HTR-8/SVneo (cell line): ENCODE measurements at regions not wholly inside any gene's neighbourhood (a gene's known extent, or its start where the extent isn't known, plus 50 kb on each side); places are given as distances from the start of the nearest gene placed in this dataset.

Experiments used
- DNase-seq: peaks from one replicate; pipeline ENCODE4 v3.0.0; 2011; ENCODE audit warnings: low spot score, mixed read lengths; ENCODE audit not compliant: insufficient read length
- FAIRE-seq: peaks from 2 replicates; lab custom pipeline; 2011; peaks lifted over from hg19 to GRCh38; lab: Jason Lieb, UNC

DNA sequence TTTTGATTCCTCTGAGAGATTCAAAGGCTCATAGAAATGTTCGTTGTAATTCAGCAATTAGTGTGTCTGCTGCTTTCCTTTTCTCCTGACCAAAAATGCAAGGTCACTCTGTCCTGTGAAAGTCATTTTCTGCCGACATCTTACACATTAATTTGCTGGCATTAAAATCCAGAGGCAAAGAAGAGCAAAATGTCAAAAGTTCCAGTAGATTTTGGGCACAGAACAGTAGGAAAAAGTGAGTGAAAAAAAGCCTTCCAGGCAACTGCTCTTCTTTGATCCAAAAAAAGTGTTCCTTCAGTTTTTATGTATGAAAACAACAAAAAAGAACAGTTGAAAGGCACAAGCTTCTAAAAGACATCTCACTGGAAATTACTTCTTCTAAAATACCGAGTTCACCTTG, 413.8 kb downstream of the FOXO1 start:
- no peak for FAIRE-seq
- DNase-seq = no peak

GRCh38 chr13:40254394-40254793, 412.0 kb downstream of the FOXO1 start:
- FAIRE-seq (no peak), DNase-seq (no peak)

- no peak for FAIRE-seq
- no peak for DNase-seq
Measured at GRCh38 chr13:40255551-40255950, 410.9 kb downstream of the FOXO1 start.

- FAIRE-seq = no peak
- no peak for DNase-seq
Measured at GRCh38 chr13:40259899-40260298, 406.5 kb downstream of the FOXO1 start.

DNA sequence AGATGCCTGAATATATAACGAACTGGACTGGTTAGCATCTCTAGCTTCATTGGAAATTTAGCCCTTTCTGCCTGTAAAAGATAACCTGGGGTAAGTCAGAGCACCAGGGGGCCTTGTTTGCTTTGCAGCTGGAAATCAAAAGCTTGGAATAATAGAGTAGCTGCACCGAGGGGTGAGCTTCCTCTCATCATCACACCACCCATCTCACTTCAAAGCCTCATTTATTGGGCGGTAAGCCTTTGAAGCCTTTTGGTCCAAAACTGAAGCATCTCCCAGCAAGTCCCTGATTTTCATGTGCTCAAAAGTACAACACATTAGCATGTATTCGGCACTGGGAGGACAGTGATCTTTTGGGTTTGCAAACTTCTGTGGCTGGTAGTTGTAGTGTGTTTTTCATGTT, 405.1 kb downstream of the FOXO1 start:
- no peak for FAIRE-seq
- DNase-seq = no peak

DNA sequence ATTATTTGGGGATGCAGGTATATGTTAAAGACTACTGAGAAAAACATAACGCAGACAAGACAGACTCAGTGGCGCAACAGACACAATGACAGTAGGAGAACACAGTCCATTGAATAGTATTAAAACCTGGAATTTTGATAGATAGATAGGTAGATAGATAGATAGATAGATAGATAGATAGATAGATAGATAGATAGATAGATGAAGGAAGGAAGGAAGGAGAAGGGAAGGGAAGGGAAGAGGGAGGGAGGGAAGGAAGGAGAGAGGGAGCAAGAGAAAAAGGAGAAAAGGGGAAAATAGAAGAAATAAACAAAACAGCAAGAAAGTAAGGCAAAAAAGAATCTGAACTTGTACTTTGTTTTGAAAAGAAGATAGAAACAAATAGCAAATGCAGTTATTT, 404.5 kb downstream of the FOXO1 start:
- DNase-seq = no peak
- FAIRE-seq = no peak

DNA sequence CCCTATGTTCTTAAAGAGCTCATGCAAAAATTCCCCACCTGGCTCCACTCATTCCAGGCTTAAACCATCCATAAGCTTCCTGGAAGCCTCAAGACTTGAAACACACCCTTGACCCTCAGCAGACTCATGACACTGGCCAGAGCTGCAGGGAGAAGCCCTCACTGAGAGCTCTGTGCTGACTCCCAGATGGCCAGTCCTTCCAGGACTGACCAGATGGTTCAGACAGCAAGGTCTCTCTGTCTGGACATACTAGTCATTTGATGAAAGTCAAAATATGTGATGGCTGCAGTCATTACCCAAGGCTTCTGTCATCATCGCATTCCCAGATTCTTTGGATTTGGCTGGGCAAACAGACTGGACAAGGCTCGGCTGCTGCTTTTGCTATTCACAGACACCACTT, 397.4 kb downstream of the FOXO1 start:
- DNase-seq (no peak), FAIRE-seq (no peak)

GRCh38 chr13:40270726-40271125, 395.7 kb downstream of the FOXO1 start:
- DNase-seq (no peak), FAIRE-seq (no peak)

- FAIRE-seq (no peak), DNase-seq (no peak)
Measured at GRCh38 chr13:40271271-40271885, 395.1 kb downstream of the FOXO1 start.

DNA sequence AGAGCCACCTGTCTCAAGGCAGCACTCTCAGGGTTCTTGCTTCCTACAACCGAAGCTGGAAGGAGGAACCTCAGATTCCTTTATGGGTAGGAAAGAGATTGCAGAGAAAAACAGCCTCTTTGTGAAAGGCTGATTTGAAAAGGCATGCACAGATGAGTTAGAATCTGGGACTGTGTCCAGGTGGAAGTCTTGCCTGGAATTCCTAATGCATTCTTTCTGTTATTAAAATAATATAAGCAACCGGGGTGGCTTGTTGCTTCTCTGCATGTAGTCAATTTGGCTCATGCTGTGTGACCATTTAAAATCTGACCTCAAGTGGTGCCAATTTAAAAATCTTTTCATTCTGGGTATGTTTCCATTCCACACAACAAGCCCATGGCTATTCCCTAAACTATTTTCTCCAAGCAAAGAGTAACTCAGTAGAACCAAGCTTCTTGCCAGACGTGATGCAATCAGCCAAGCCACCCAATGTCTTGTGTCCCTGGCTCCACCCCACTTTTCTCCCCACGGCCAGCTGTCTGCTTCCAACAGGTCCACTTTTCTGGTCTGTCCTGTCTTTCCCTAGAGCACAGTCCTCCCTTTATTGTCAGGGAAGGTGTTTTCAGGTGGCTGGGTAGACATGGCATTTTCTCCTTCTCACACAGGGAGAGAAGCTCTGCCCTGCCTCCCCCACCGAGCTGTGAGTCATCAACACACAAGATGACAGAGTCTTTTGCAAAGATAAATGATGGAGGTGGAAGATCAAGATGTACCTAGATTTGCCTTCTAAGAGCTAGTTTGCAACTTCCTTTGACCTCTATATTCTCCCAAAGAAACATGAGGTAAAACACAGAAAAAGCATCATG, 394.3 kb downstream of the FOXO1 start:
- DNase-seq (peak; percentile 12), FAIRE-seq (no peak)

DNA sequence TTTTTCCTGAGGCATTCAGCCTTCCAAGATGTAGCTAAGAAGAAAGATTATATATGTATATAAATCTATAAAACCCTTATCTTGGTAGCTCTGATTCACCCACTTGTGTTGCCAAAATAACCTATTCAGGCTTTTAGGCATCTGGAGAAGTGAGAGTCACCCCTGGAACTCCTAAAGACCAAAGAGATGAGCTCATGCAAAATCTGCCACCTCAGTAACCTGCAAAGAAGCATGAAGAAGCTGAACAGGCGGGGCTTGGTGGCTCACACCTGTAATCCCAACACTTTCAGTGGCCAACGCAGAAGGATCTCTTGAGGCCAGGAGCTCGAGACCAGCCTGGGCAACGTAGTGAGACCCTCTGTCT, 393.7 kb downstream of the FOXO1 start:
- FAIRE-seq (no peak), DNase-seq (no peak)

- FAIRE-seq (no peak), DNase-seq (no peak)
Measured at GRCh38 chr13:40273253-40274025, 393.0 kb downstream of the FOXO1 start.

GRCh38 chr13:40274103-40274502, 392.3 kb downstream of the FOXO1 start:
- DNase-seq (no peak), FAIRE-seq (no peak)

- no peak for FAIRE-seq
- DNase-seq = no peak
Measured at GRCh38 chr13:40275155-40275554, 391.3 kb downstream of the FOXO1 start.

- FAIRE-seq (no peak), DNase-seq (peak; percentile 14)
Measured at GRCh38 chr13:40275636-40276035, 390.8 kb downstream of the FOXO1 start.

DNA sequence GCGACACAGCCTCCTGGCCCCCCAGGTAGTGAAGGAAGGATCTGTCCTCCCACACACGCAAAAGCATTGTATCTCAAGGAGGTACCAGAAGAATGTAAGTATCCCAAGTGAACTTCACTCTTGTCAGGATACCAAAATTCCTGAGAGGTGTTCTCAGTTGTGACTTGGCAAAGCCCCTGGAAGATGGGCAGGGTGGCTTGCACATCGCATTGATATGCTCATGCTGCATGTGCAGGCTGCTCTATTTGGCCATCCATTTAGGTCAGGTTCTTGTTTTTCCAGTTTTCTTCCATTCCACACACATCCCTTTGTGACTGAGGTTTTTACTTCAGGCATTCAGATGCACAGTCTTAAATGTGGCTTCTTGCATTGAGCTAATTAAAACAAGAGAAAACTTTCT, 382.8 kb downstream of the FOXO1 start:
- FAIRE-seq (no peak), DNase-seq (no peak)

DNA sequence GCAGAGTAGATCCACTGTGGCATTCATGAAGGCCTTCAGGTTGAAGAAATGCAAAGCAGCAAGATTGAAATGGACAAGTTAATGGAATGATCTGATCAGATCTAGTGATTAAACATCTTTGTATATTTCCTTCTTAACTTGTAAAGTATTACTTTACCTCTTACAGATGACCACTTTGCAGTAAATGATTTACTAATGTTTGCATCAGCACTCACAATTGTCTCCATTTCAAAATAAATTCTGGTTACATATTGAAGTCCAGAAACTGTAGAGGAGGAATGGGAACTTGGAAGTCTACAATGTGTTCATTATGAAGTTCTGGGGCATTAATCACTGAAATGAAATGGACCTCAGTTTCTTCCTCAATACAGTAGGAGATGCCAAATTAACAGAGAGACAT, 380.8 kb downstream of the FOXO1 start:
- no peak for DNase-seq

GRCh38 chr13:40287428-40287827, 379.0 kb downstream of the FOXO1 start:
- no peak for FAIRE-seq
- DNase-seq = no peak

More for the DNA sequence above, 380.8 kb downstream of the FOXO1 start:
- FAIRE-seq = no peak

DNA sequence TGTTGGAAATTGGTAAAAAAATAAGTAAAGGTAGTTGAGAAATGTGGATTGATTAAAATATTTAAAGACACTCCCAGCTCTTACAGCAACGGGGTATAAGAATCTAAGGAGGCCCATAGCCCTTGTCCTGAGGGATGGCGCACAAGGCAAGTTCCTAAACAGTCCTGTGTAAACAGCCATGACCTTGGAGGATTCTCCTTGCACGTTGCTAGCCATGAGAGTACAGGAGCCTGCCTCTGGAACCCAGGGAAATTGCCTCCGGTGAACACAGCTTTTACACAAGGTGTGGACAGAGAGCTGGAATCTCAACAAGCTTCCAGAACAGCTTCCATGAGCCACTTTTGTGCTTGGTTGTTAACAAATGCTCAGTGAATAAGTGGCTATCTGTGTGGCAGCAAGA, 378.2 kb downstream of the FOXO1 start:
- FAIRE-seq (no peak), DNase-seq (no peak)

- DNase-seq (no peak), FAIRE-seq (no peak)
Measured at GRCh38 chr13:40290758-40291157, 375.7 kb downstream of the FOXO1 start.

DNA sequence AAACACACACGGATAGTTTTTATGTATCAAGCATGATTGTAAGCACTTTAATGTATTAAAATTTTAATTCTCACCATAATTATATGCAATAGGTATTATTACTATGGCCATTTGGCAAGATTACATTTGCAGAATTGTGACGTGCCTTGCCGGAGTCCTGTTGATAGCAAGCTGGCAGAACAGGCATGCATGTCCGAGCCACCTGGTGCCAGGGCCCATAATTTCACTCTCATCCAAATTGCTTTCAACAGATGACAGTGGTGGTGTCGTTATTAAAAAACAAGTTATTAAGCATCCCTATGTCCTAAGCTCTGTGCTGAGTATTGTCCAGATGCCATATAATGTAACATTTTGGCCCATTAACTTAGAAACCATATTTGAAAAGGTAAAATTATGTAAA, 374.3 kb downstream of the FOXO1 start:
- DNase-seq (no peak), FAIRE-seq (no peak)
